GM21717 (cell line): ENCODE measurements at regions not wholly inside any gene's neighbourhood (a gene's known extent, or its start where the extent isn't known, plus 50 kb on each side); places are given as distances from the start of the nearest gene placed in this dataset.
"Not testable (repeated sequence)": the region's sequence is repeated elsewhere in the genome, so short reads cannot be mapped to it uniquely, and the experiment has no call there.

Experiments
- ATAC-seq: cut with Tn5 transposase; IDR thresholded peaks from one replicate; pipeline ENCODE4 v1.9.1; 2021; ENCODE audit warnings: mild to moderate bottlenecking, moderate library complexity; ENCODE audit not compliant: unreplicated experiment

DNA sequence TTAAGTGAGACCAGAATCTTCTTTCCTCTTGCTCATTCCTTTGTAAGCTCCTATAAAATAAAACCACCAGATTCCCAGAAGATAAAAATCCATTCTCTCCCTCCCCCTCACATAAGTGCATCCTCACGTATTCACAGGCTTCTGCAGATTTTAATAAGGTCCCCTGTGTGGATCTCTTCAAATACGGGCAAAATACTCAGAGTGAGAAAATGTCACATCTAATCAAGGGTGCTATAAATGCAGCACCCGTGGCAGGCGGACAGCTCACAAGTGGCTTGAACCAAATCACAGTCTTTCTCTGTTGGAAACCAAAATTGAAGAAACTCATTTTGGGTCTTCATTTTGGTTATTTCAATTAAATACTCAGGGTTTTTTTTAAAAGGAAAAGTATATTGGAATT lies 212.9 kb upstream of the CMC1 start:
- no peak for ATAC-seq

- ATAC-seq: no peak
Observed at GRCh38 chr3:28033059-28033784, 208.2 kb upstream of the CMC1 start.

- peak; percentile 42 for ATAC-seq
Observed at GRCh38 chr3:28036599-28037575, 204.5 kb upstream of the CMC1 start.

GRCh38 chr3:28039234-28039633 lies 202.2 kb upstream of the CMC1 start:
- ATAC-seq: no peak

DNA sequence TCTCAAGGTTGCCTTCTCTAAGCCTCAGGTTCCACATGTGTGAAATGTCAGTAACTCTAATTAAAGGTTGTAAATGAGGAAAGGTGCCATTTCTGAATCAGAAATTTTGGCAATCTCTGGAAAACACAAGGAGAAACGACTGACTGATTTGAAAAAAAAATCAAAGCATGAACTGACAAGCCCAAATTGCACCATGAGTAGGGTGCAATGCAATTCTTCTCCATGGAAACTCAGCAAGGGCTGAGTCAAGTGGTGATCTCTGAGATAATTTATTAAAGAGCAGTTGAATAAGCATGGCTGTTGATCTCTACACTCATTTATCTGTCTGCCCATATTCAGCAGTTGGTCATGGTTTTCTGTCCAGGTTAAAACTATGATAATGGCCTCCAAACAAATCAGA lies 201.6 kb upstream of the CMC1 start:
- no peak for ATAC-seq

GRCh38 chr3:28042095-28042635 lies 199.3 kb upstream of the CMC1 start:
- ATAC-seq: no peak

GRCh38 chr3:28042707-28043106 lies 198.7 kb upstream of the CMC1 start:
- ATAC-seq: no peak

DNA sequence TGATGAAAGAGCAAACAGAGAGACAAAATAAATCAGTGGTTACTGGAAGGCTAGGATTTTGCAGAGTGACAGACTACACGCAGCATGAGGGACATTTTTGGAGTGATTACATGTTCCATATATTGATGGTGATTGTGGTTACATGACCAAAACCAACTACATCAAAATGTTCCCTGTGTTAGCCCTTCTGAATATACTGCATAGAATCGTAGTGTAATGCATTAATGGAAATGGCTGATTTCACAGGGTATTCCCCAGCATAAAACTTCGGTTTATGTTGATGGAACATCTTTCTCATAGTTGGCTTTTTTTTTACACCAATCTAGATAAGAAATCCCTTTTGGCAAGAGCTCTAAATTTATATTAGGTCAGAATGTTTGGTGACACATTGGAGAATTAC lies 191.3 kb upstream of the CMC1 start:
- no peak for ATAC-seq

DNA sequence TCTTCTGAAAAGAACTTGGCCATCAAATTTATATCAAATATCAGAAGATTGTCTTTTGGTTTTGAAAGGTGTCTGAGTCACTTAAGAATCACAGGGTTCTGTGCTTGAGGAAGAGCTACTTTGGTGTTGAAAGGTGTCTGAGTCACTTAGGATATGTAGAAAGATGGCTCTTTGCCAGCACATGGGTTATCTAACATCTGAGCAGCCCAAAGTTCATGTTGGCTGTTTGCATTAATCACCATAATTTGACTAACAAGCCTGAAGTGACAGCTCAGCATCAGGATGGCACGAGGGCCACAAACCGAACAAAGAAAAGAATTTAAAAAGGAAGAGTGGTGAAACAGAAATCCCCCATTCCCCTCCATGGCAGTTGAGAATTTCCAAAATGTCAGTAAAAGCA lies 190.5 kb upstream of the CMC1 start:
- ATAC-seq: no peak

- no peak for ATAC-seq
Observed at GRCh38 chr3:28053759-28054158, 187.7 kb upstream of the CMC1 start.

GRCh38 chr3:28056806-28057205 lies 184.6 kb upstream of the CMC1 start:
- ATAC-seq: no peak

- no peak for ATAC-seq
Observed at GRCh38 chr3:28057539-28057938, 183.9 kb upstream of the CMC1 start.

GRCh38 chr3:28059199-28059598 lies 182.2 kb upstream of the CMC1 start:
- ATAC-seq: not testable (repeated sequence)

DNA sequence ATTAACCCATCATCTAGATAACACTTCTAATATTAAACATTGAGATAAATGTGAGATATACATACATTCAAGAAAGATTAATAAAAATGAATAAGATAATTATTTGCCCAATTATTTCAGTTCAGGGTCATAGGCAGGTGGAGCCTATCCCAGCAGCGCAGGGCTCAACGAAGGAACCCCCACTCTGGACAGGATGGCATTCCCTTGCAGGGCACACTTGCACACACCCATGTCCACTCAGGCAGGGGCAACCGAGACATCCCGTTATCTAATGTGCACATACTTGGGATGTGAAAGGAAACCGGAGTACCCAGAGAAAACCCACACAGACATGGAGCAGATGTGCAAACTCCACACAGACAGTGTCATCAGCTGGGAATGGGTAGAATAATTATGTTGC lies 175.4 kb upstream of the CMC1 start:
- ATAC-seq: no peak

GRCh38 chr3:28067014-28067413 lies 174.4 kb upstream of the CMC1 start:
- ATAC-seq: no peak

DNA sequence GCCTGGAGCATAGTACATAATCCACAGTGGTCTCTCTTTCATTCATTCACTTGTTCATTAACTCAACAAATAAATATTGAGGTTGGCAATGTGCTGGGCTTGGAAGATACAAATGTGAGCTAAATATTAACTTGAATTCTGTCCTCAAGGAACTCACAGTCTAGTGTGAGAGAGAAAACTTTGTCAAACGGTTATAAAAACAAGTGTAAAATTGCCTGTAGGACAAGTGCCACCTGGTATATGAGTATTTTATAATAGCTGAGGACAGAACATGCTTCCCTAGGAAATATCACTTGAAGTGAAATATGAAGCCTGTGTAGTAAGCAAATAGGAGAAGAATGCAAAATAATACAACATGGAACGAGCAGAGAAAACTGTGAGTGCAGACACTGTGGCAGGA lies 173.1 kb upstream of the CMC1 start:
- no peak for ATAC-seq

DNA sequence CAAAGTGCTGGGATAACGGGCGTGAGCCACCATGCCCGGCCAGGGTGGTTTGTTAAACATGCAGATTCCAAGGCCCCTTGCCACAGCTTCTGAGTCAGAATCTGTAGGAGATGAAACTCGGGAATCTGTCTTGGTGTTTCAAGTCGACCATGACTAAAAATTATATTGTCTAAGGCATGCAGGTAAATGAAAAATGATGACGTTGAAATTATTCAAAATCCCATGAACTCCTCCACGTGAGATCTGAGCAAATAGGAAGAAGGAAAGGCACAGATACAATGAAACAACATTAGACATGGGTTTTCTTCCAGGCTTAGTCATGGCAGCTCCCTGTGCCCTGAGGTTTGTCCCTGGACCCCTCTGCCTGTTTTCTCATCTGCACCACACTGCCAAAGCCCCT lies 172.0 kb upstream of the CMC1 start:
- no peak for ATAC-seq

DNA sequence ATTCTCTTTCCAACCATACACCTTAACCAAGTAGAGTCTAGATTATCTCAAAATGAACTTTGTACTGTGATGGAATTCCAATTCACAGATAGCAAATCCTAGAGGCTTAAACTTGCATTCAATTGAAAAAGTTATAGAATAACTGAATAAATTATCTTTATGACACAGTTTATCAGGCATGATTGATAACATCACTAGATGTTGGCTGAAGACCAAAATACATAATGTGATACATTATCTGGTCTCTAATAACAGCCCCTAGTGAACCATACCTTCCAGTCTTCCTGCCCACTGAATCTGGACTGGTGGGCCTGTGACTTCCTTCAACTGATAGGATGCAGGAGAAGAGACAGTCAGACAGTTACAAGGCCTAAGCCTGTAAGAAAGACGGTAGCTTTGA lies 165.2 kb upstream of the CMC1 start:
- ATAC-seq: no peak

DNA sequence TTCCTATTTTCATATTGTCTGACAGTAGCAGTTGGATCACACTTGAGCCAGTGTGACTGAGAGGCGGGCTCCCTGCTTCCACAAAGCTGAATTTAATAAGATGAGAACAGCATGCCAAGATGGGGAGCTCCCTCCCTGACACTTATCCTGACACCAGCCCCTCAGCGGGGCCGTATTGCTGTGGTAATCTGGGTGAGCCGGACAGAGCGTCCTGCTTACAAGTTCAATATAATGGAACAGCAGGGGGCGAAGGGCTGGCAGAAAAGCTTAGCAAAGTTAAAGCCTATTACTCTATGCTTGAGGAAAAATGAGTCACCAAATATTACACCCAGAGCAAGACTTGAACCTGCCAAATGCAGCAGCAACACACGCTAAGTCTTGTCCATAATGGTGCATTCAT lies 163.8 kb upstream of the CMC1 start:
- ATAC-seq: no peak

DNA sequence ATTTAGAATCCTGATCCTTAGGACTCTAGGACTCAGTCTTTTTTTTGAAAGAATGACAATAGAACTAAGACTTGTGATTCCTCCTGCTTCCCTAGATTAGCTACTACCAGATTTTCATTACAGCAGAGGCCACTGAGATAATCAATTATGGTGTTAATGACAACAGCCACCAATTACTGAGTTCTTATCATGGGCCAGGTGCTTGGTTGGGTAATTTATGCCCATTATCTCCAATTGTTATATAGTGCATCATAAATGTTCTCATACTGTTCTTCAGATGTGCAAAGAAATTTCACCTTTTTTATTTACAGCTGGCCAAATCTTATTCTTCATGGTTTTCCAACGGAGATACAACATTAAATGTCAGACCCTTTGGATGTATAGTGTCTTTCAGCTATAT lies 162.9 kb upstream of the CMC1 start:
- no peak for ATAC-seq

- ATAC-seq: no peak
Observed at GRCh38 chr3:28080716-28081115, 160.7 kb upstream of the CMC1 start.

DNA sequence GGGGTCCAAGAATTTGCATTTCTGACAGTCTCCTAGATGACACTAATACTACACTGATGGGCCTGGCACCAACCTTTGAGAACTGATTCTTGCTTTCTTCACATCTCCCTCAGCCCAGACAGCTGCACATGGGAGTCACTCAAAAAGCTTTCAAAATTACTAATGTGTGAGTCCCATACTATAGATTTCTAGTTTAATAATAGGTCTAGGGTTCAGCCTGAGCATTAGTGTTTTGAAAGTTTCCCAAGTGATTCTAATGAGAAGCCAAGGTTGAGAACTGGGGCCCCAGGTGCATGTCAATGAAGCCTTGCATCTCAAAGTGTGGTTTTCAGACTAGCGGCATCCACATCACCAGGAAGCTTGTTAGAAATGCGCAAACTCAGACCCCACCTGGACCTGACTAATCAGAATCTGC lies 159.9 kb upstream of the CMC1 start:
- ATAC-seq: no peak
